GM23248 (cell line): ENCODE measurements at regions not wholly inside any gene's neighbourhood (a gene's known extent, or its start where the extent isn't known, plus 50 kb on each side); places are given as distances from the start of the nearest gene placed in this dataset.

ENCODE experiments used
- EZH2 ChIP-seq: fragments of 200-600 bp; sonication (generic); IDR thresholded peaks from 2 replicates; pipeline ENCODE4 v1.6.1; 2018; ENCODE audit warnings: antibody characterized with exemption, mild to moderate bottlenecking; ENCODE audit not compliant: insufficient read depth, poor library complexity, severe bottlenecking
- EZH2phosphoT487 ChIP-seq: fragments of 200-600 bp; sonication (generic); IDR thresholded peaks from 2 replicates; pipeline ENCODE4 v1.6.1; 2018; ENCODE audit warnings: antibody characterized with exemption, moderate library complexity, mild to moderate bottlenecking, low read depth; ENCODE audit not compliant: insufficient read depth

- TF ChIP-seq EZH2phosphoT487 (no peak), EZH2 (no peak)
Measured at GRCh38 chr2:67006373-67006960, 390.7 kb upstream of the ETAA1 start.
